Neutrophil (primary cell): ENCODE measurements at regions not wholly inside any gene's neighbourhood (a gene's known extent, or its start where the extent isn't known, plus 50 kb on each side); places are given as distances from the start of the nearest gene placed in this dataset.
"Not testable (repeated sequence)": the region's sequence is repeated elsewhere in the genome, so short reads cannot be mapped to it uniquely, and the experiment has no call there.

Experiments used
- H3K27ac ChIP-seq: fragments of 200-600 bp; sonication (generic); 2 replicates; pipeline ENCODE4 v1.5.1; 2016; ENCODE audit warnings: mild to moderate bottlenecking, moderate library complexity
- H3K27me3 ChIP-seq: fragments of 200-600 bp; sonication (generic); 2 replicates; pipeline ENCODE4 v1.6.0; 2016; ENCODE audit warnings: mild to moderate bottlenecking
- H3K36me3 ChIP-seq: fragments of 200-600 bp; sonication (generic); 2 replicates; pipeline ENCODE4 v1.5.1; 2017
- H3K4me1 ChIP-seq, 2 experiments: fragments of 200-600 bp in 1 of 2; sonication (generic) in 1 of 2; 1 replicate in 1 of 2; 2 replicates in 1 of 2; pipeline versions ENCODE4 v1.5.1 to v1.6.1; 2013 to 2016; ENCODE audit warnings: low read depth in 1 of 2, low read length in 1 of 2, mild to moderate bottlenecking in 1 of 2, moderate library complexity in 1 of 2; ENCODE audit not compliant: control insufficient read depth in 1 of 2, insufficient read depth in 1 of 2
- H3K4me3 ChIP-seq, 2 experiments: fragments of 200-600 bp in 1 of 2; sonication (generic) in 1 of 2; 1 replicate in 1 of 2; 2 replicates in 1 of 2; pipeline ENCODE4 v1.5.1; 2013 to 2016; ENCODE audit warnings: low read depth in 1 of 2, low read length in 1 of 2, mild to moderate bottlenecking in 1 of 2, moderate library complexity in 1 of 2
- H3K9me3 ChIP-seq: fragments of 200-600 bp; sonication (generic); 2 replicates; pipeline ENCODE4 v1.5.1; 2016
- CTCF ChIP-seq: fragments of 200-600 bp; sonication (generic); IDR thresholded peaks from 2 replicates; pipeline ENCODE4 v1.5.1; 2016; ENCODE audit warnings: antibody characterized with exemption

GRCh38 chr2:17460371-17461086 lies 57.7 kb downstream of the RAD51AP2 start:
- no peaks in the 10 kb centered on the region for H3K4me1 ChIP-seq
- H3K36me3 ChIP-seq, result no peaks in the 10 kb centered on the region
- no peak for TF ChIP-seq CTCF
- H3K9me3 ChIP-seq, result no peaks in the 10 kb centered on the region
- H3K27me3 ChIP-seq, result no peaks in the 10 kb centered on the region
- no peak overlapping the region for H3K27ac ChIP-seq
- H3K4me3 ChIP-seq, result no peak overlapping the region

- no peaks in the 10 kb centered on the region for H3K27me3 ChIP-seq
- H3K4me1 ChIP-seq, result no peaks in the 10 kb centered on the region
- no peaks in the 10 kb centered on the region for H3K36me3 ChIP-seq
- no peak for TF ChIP-seq CTCF
- no peaks in the 10 kb centered on the region for H3K9me3 ChIP-seq
- no peak overlapping the region for H3K27ac ChIP-seq
- H3K4me3 ChIP-seq, result no peak overlapping the region
These were observed 62.9 kb downstream of the RAD51AP2 start for GRCh38 chr2:17455343-17455742.

- not testable (repeated sequence) for H3K27ac ChIP-seq, H3K36me3 ChIP-seq, H3K4me3 ChIP-seq, H3K27me3 ChIP-seq, H3K4me1 ChIP-seq, H3K9me3 ChIP-seq
These were observed 72.0 kb downstream of the RAD51AP2 start for GRCh38 chr2:17446191-17446590.

GRCh38 chr2:17445744-17446143 lies 72.5 kb downstream of the RAD51AP2 start:
- no peak overlapping the region for H3K27ac ChIP-seq
- H3K36me3 ChIP-seq, result no peaks in the 10 kb centered on the region
- no peak overlapping the region for H3K4me3 ChIP-seq
- H3K4me1 ChIP-seq, result no peaks in the 10 kb centered on the region
- TF ChIP-seq CTCF, result no peak
- no peaks in the 10 kb centered on the region for H3K27me3 ChIP-seq
- H3K9me3 ChIP-seq, result no peaks in the 10 kb centered on the region

- Histone ChIP-seq H3K36me3 (no peaks in the 10 kb centered on the region), H3K27ac (no peak overlapping the region), H3K4me3 (no peak overlapping the region), H3K9me3 (no peaks in the 10 kb centered on the region), H3K4me1 (no peaks in the 10 kb centered on the region), H3K27me3 (no peaks in the 10 kb centered on the region)
- no peak for TF ChIP-seq CTCF
These were observed 75.9 kb downstream of the RAD51AP2 start for GRCh38 chr2:17442334-17442733.

GRCh38 chr2:17441790-17442189 lies 76.5 kb downstream of the RAD51AP2 start:
- Histone ChIP-seq H3K4me1 (no peaks in the 10 kb centered on the region), H3K36me3 (no peaks in the 10 kb centered on the region), H3K27ac (no peak overlapping the region), H3K27me3 (no peaks in the 10 kb centered on the region), H3K9me3 (no peaks in the 10 kb centered on the region), H3K4me3 (no peak overlapping the region)
- TF ChIP-seq CTCF, result no peak
